ENCODE measurements at regions not wholly inside any gene's neighbourhood (a gene's known extent, or its start where the extent isn't known, plus 50 kb on each side); places are given as distances from the start of the nearest gene placed in this dataset.

GRCh38 chr6:21451546-21452013 is 142.0 kb upstream of the SOX4 start:
- WGBS = 82% methylated on average over 3 of the region's 3 CpGs
- TF ChIP-seq POLR2AphosphoS5 (IDR thresholded peaks at IDR 0.05) (no peak), EP300 (IDR thresholded peaks at IDR 0.05) (no peak), CTCF (IDR thresholded peaks at IDR 0.05) (no peak), POLR2A (IDR thresholded peaks at IDR 0.05) (no peak)
- H3K27ac ChIP-seq = no peak overlapping the region
- no peak for DNase-seq (ENCODE audit: low spot score in 2 of 2)
- H3K27me3 ChIP-seq = no peaks in the 10 kb centered on the region
- no peak overlapping the region for H3K4me3 ChIP-seq
- H3K36me3 ChIP-seq = no peaks in the 10 kb centered on the region
- no peaks in the 10 kb centered on the region for H3K4me1 ChIP-seq
- H3K9me3 ChIP-seq = no peaks in the 10 kb centered on the region

GRCh38 chr6:21454262-21454661 is 139.3 kb upstream of the SOX4 start:
- no peaks in the 10 kb centered on the region for H3K9me3 ChIP-seq
- TF ChIP-seq POLR2A (IDR thresholded peaks at IDR 0.05) = no peak
- no peak for TF ChIP-seq EP300 (IDR thresholded peaks at IDR 0.05)
- TF ChIP-seq POLR2AphosphoS5 (IDR thresholded peaks at IDR 0.05) = no peak
- TF ChIP-seq CTCF (IDR thresholded peaks at IDR 0.05) = no peak
- DNase-seq (ENCODE audit: low spot score in 2 of 2) = no peak
- H3K36me3 ChIP-seq = no peaks in the 10 kb centered on the region
- no peak overlapping the region for H3K27ac ChIP-seq
- no peak overlapping the region for H3K4me3 ChIP-seq
- no peaks in the 10 kb centered on the region for H3K27me3 ChIP-seq
- 62% methylated on average over 2 of the region's 2 CpGs for WGBS
- H3K4me1 ChIP-seq = no peaks in the 10 kb centered on the region

- no peak overlapping the region for H3K4me3 ChIP-seq
- no peaks in the 10 kb centered on the region for H3K36me3 ChIP-seq
- 61% methylated on average over 6 of the region's 6 CpGs for WGBS
- no peak for TF ChIP-seq POLR2AphosphoS5 (IDR thresholded peaks at IDR 0.05)
- no peak for TF ChIP-seq CTCF (IDR thresholded peaks at IDR 0.05)
- TF ChIP-seq EP300 (IDR thresholded peaks at IDR 0.05) = no peak
- TF ChIP-seq POLR2A (IDR thresholded peaks at IDR 0.05) = no peak
- no peak overlapping the region for H3K27ac ChIP-seq
- DNase-seq (ENCODE audit: low spot score in 2 of 2) = no peak
- H3K9me3 ChIP-seq = no peaks in the 10 kb centered on the region
- no peaks in the 10 kb centered on the region for H3K4me1 ChIP-seq
- H3K27me3 ChIP-seq = no peaks in the 10 kb centered on the region
Observed at GRCh38 chr6:21455071-21455470, 138.5 kb upstream of the SOX4 start.

- DNase-seq (ENCODE audit: low spot score in 2 of 2) = no peak
- Histone ChIP-seq H3K27ac (no peak overlapping the region), H3K4me3 (no peak overlapping the region), H3K36me3 (no peaks in the 10 kb centered on the region), H3K4me1 (peaks cover 6% of the 10 kb centered on the region), H3K27me3 (no peaks in the 10 kb centered on the region), H3K9me3 (no peaks in the 10 kb centered on the region)
- TF ChIP-seq CTCF (IDR thresholded peaks at IDR 0.05) (no peak), POLR2AphosphoS5 (IDR thresholded peaks at IDR 0.05) (no peak), EP300 (IDR thresholded peaks at IDR 0.05) (no peak), POLR2A (IDR thresholded peaks at IDR 0.05) (no peak)
- 95% methylated on average over 10 of the region's 10 CpGs for WGBS
Observed at GRCh38 chr6:21457647-21458046, 135.9 kb upstream of the SOX4 start.

- H3K36me3 ChIP-seq = no peaks in the 10 kb centered on the region
- H3K9me3 ChIP-seq = no peaks in the 10 kb centered on the region
- no peak overlapping the region for H3K4me3 ChIP-seq
- no peak overlapping the region for H3K27ac ChIP-seq
- no peak for TF ChIP-seq EP300 (IDR thresholded peaks at IDR 0.05)
- TF ChIP-seq POLR2AphosphoS5 (IDR thresholded peaks at IDR 0.05) = no peak
- TF ChIP-seq POLR2A (IDR thresholded peaks at IDR 0.05) = no peak
- no peak for TF ChIP-seq CTCF (IDR thresholded peaks at IDR 0.05)
- 84% methylated on average over 4 of the region's 4 CpGs for WGBS
- no peaks in the 10 kb centered on the region for H3K27me3 ChIP-seq
- H3K4me1 ChIP-seq = peaks cover 6% of the 10 kb centered on the region
- no peak for DNase-seq (ENCODE audit: low spot score in 2 of 2)
Observed at GRCh38 chr6:21459641-21460040, 133.9 kb upstream of the SOX4 start.
